ENCODE measurements at regions not wholly inside any gene's neighbourhood (a gene's known extent, or its start where the extent isn't known, plus 50 kb on each side); places are given as distances from the start of the nearest gene placed in this dataset.

DNA sequence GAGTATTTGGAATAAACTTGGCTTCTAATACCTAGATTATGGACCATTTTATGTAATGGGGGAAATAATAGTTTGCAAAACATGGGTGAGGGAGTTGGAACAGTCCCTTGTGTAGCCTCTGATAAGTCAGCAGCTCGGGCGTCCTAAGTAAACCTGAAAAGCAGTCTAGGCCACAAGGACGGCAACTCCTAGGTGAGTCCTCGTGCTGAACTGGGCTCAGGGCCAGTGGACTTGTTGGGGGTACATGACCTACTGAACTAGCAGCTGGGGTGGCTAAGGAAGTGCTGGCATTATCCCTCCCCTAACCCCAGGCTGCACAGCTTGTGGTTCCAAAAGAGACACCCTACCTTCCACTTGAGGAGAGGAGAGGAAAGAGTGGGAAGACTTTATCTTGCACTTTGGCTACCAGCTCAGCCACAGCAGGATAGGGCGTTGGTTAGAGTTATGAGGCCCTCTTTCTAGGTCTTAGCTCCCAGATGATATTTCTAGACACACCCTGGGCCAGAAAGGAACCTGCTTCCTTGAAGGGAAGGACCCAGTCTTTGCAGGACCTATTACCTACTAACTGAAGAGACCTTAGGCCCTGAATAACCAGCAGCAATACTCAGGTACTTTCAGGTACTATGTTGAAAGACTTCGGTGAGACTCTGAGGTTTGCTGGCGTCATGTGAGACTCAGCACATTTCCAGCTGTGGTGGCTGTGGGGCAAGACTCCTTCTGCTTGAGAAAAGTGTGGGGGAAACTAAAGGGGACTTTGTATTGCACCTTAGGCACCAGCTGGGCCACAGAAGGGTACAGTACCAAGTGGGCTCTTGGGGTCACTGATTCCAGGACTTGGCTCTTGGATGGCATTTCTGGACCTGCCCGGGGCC, 71.0 kb downstream of the AQP4 start:
- no peak for DNase-seq

GRCh38 chr18:26792661-26793060, 72.8 kb downstream of the AQP4 start:
- DNase-seq: no peak

- no peak for DNase-seq
Observed at GRCh38 chr18:26791676-26792075, 73.8 kb downstream of the AQP4 start.

GRCh38 chr18:26784599-26784998, 80.9 kb downstream of the AQP4 start:
- no peak for DNase-seq

DNA sequence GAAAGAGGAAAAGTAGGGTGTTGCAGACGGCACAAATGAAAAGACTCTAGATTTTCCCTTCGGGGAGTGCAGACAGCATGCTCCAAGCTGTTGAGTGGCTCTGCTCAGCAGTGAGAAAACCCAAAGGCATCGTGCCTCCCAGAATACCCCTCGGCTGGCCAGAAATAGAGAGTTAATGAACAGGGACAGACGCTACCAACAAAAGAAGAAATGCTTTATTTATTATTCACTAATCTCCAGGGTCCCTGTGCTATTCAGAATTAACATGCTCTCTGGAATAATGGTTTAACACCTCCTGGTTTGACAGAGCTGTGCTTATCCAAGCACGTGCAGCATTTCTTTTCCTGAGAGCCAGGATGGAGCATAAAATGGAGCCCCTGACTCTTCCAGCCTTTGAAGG, 82.3 kb downstream of the AQP4 start:
- no peak for DNase-seq

DNA sequence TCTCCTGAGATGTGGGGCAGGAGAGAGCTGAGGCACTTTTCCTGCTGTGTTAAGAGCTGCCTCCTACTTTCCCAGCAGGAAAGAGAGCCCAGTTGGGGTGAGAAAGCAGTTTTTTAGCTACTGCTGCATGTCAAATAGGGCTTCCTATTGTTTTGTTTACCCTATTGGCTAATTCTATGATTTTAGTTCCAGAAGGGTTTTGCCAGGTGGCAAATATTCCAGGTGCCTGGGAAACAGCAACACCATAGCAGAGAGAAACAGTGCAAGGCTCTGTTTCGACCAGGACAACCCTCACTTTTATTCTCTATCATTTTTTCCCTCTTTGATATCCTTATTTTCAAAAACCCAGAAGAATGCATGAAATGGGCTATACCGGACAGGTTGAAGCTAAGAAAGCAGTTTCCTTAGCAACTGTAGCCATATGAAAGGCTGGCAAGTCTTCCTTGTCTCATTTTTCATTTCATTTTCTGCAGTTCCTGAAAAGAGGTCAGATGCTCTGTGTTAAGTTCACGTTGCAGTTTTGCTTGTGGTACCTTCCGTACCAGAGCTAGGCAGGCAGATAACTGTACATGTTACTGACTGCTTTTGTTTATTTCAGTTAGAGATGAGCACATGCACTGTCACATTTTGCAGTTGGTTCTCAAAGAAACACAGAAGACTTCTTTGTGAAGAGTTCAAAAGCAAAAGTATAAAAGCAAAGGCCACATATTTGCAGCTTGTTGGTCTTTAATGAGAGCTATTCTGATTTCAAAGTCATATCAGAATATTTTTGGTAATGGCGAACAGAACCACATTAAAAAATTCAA, 84.8 kb downstream of the AQP4 start:
- no peak for DNase-seq

- no peak for DNase-seq
Observed at GRCh38 chr18:26778054-26778393, 87.5 kb downstream of the AQP4 start.

DNA sequence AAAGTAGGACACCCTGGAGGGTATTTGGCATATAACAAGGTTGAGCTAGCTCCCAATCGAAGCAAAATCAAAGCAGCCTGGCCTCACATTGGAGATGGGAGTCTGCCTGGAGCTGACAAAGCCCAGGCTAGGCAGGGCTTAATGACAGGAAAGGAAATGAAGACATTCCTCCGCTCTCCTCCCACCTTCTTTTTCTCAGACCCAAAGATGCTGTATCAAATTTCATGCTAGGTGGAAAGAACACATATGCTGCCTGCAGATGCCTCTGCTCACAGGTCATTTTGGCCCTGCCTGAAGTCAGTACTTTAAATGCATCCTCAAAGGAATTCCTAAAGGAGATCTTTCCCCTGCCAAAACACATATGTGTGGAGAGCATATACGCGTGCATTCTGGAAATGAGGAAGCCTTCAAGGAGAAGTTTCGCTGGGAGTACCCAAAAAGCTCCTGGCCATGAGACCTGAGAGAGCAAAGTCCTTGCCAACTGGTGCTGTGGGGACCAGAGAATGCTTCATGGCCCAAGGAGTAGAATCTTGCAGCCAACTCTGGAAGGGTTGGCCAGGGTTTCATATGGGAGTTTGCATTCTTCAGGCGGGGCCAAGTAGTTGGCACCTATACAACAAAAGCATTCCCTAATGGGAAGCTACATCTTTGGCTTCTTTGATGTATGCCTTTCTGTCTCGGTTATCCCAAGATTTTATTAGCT, 88.0 kb downstream of the AQP4 start:
- no peak for DNase-seq

- DNase-seq: no peak
Observed at GRCh38 chr18:26772691-26773090, 92.8 kb downstream of the AQP4 start.

DNA sequence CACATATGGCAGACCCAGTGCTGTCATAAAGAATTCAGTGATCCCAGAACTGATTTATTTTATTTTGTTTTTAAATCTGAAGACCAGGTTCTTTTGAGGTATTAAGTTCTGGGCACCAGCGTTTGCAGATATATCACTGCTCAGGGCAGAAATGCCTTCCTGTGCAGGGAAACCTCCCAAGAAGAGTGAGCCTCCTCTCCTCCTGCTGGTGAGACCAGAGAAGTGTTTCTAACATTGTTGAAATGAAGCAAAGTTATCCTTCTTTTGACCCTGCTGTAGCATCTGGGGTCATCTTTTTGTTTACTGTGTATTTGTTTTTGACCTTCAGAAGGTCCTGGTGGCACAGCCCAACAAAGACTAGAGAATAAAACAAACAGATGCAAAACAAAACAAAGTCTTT, 94.0 kb downstream of the AQP4 start:
- DNase-seq: no peak

DNA sequence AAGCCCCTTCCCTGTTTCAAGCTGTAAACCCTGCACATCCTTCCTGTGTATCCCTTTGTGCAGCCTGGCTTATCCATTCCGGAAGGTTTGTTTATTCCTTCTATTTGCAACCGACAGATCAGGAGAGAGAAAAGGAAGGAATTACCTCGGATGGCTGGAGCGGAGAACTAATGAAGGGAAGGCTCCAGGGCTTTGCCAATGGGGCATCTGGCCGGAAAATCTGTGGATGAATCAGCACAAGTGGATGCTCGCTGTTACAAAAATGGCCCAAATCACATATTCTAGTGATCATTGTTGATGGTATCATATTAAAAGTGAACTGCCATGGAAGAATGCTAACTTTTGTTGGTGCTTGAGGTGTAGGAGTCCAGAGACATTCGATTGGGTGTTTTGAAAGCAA, 97.1 kb downstream of the AQP4 start:
- DNase-seq: no peak

DNA sequence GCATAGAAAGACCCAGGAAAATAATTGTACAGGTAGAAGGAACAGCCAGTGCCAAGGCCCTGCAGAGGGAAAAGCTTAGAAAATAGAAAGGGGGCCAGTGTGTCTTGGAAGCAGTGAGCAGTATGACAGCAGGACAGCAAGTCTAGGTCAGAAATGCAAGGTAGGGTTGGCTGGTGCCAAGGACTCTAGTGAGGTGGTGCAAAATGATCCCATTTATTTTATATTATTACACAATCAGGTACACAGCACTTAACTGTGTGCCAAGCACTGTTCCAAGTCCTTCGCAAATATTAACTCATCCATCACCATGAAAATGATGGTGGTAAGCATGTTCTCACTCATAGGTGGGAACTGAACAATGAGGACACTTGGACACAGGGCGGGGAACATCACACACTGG, 100.0 kb downstream of the AQP4 start:
- DNase-seq: no peak

DNA sequence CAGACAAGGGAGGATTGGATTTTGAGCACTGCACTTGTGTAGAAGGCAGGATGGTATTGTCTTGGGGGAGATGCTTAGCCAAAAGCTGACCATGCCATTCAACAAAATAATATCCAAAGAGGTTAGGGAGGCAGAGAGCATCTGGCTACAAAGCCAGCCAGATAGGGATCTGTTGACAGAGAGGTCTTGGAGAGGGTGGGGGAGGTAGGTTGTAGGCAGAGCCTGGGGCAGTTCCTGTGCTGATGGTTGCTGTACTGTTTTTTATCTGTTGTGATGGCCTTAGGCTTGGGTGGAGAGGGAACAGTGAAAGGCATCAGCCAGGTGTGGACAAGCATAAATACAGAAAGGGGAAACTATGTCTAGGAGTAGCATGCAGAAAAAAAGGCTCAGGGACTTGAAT, 100.9 kb downstream of the AQP4 start:
- no peak for DNase-seq

DNA sequence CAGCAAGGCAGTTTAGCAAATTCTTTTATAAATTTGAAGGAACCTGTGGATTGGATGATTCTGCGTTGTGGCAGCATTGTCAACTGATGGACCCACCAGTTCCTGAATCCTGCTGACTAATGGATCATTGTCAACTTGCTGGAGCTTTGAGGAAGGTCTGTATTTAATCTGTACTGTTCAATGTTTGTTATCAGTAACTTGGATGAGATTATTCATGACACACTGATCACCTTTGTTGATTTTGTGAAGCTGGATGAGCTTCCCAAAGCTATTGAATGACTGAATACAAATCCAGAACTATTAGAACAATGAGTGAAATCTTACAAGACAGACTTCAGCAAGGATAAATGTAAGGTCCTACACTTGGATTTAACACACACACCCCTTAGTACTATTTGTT, 101.3 kb downstream of the AQP4 start:
- DNase-seq: no peak

GRCh38 chr18:26763446-26764110, 101.9 kb downstream of the AQP4 start:
- no peak for DNase-seq

GRCh38 chr18:26757263-26758019, 108.1 kb downstream of the AQP4 start:
- no peak for DNase-seq

DNA sequence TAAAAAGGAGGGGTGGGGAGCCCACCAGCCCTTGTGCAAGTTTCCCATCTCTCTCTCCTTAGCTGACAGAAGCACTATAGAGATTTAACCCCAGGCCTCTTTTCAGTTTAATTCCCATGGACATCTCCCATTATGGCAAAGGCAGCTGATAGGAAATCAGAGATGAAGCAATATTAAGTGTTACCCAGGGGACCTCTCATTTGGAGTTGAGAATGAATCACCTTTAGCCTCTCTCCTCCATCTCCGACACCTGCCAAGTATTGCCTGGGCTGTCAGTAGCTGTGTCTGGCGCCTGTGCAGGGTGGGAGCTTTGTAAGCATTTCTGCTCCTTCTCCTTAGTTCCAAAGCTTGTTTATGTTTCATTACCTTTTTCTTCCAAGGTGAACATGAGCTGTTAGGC, 109.0 kb downstream of the AQP4 start:
- no peak for DNase-seq

- no peak for DNase-seq
Observed at GRCh38 chr18:26746826-26747475, 118.6 kb downstream of the AQP4 start.

GRCh38 chr18:26746398-26746797, 119.1 kb downstream of the AQP4 start:
- no peak for DNase-seq

DNA sequence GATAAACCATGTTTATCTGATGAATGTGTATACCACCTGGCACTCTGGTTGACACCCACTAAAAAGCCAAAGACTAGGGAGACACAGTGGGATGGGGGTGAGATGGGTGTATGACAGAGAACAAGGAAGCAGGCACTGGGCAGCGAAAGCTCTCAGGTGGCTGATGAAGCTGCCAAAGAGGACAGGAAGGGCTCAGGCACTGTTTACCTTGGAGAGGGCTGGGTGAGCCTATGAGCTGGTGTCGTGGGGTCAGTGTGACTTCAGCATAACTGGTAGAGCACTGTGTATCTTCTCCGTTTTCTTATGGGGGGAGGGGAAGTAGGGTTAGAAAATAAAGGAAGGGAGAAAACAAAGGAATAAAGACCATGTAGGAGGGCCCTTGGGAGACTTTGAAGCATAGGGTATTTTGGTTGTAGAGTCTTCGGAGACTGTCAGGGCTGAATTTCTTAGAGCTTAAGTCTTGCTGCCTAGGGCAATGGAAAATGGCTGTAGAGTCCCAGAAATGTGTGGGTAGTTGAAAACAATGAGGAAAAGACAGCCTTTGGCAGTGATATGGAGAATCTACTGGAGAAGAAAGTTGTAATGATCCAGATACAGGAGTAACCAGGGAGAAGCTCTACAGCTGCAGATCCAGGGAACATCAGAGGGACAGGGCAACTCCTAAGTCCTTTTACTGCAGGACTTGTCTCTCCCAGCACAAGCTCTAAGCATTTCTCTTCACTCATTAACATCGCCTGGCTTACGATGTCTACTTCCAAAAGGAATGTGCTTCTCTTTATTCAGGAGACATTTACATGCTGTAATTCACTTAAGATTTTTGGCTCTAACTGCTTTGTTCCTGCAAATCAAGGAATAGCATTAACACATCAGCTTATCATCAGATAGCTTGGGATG, 120.0 kb downstream of the AQP4 start:
- DNase-seq: no peak

DNA sequence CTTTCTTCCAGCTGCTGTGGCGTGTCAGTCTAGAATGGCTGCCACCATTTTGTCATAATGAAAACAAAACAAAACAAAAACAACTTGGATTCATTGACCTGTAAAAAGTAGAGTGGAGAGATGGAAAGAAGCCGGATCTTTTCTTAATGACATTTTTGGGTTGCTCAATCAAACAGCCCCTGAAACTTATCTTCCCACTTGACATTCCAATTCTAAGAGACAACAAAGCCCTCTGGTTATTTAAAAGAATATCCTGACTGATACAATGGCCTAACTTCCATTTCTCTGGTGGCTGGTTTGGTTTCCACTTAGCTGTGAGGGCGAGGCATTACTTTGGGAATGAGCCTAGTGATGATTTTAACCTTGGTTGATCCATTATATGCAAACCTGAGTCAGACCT, 123.7 kb downstream of the AQP4 start:
- no peak for DNase-seq
